K562 (cell line): ENCODE measurements at regions not wholly inside any gene's neighbourhood (a gene's known extent, or its start where the extent isn't known, plus 50 kb on each side); places are given as distances from the start of the nearest gene placed in this dataset.

Experiments
- ATF3 ChIP-seq, 2 experiments: fragments of 450-650 bp in 1 of 2; sonication (generic) in 1 of 2; formaldehyde crosslinking in 1 of 2; IDR thresholded peaks in 1 of 2; conservative IDR thresholded peaks in 1 of 2; 2 replicates each; pipeline versions ENCODE4 v1.6.1 to v1.8.1; 2016 to 2023; ENCODE audit warnings: mild to moderate bottlenecking in 2 of 2, moderate library complexity in 2 of 2, inconsistent platforms in 1 of 2, missing genetic modification reagents in 1 of 2
- BCL6 ChIP-seq: fragments of 250-450 bp; sonication (Bioruptor Pico); IDR thresholded peaks from 2 replicates; pipeline ENCODE4 v1.4.0; 2020
- CHD2 ChIP-seq: IDR thresholded peaks from 2 replicates; pipeline ENCODE4 v1.6.1; 2011; ENCODE audit warnings: low read depth, low read length
- CTCF ChIP-seq, 3 experiments: IDR thresholded peaks in 2 of 3; conservative IDR thresholded peaks in 1 of 3; 2 replicates each; pipeline ENCODE4 v1.5.1; 2011 to 2012; ENCODE audit warnings: low read length in 3 of 3, mild to moderate bottlenecking in 3 of 3, control low read depth in 2 of 3, improper control_type of control experiment in 1 of 3, inconsistent platforms in 1 of 3, low read depth in 1 of 3, mixed read lengths in 1 of 3, moderate library complexity in 1 of 3; ENCODE audit not compliant: insufficient read depth in 2 of 3
- NFE2L1 ChIP-seq: fragments of 450-650 bp; IDR thresholded peaks from 2 replicates; pipeline ENCODE4 v1.6.1; 2016; ENCODE audit warnings: missing genetic modification characterization, low read depth, mild to moderate bottlenecking, missing compliant biosample characterization, moderate library complexity, borderline replicate concordance

- TF ChIP-seq BCL6 (CRISPR knock-in tag), result no peak
- no peak for TF ChIP-seq CHD2
- TF ChIP-seq NFE2L1 (tag), result no peak
- TF ChIP-seq CTCF (IDR thresholded peaks at IDR 0.05 in 2 of 3, conservative IDR thresholded peaks at IDR 0.05 in 1 of 3; ENCODE audit: insufficient read depth in 2 of 3, low read depth in 1 of 3, low read length in 3 of 3), result no peak
- TF ChIP-seq ATF3 (IDR thresholded peaks at IDR 0.05), result no peak
- no peak for TF ChIP-seq ATF3 (CRISPR knock-in tag; conservative IDR thresholded peaks at IDR 0.05)
These were observed 678.1 kb downstream of the MCTP2 start for GRCh38 chr15:94909510-94909909.
